ENCODE measurements at regions not wholly inside any gene's neighbourhood (a gene's known extent, or its start where the extent isn't known, plus 50 kb on each side); places are given as distances from the start of the nearest gene placed in this dataset.
A peak's percentile ranks its signal among the peaks of the same experiment; 100 is the strongest.

- H3K9me3 Mint-ChIP-seq (ENCODE audit: unreplicated experiment): no peaks in the 10 kb centered on the region
- Histone ChIP-seq H3K9ac (ENCODE audit: low read length) (peak overlapping the region; percentile 21), H3K36me3 (ENCODE audit: insufficient read depth, low read length) (no peaks in the 10 kb centered on the region), H3K27ac (ENCODE audit: low read depth, low read length) (peak overlapping the region; percentile 87), H3K27me3 (ENCODE audit: insufficient read depth, low read length) (no peaks in the 10 kb centered on the region), H3K4me2 (ENCODE audit: low read length) (peak overlapping the region; percentile 79), H4K20me1 (ENCODE audit: insufficient read depth, low read length) (no peaks in the 10 kb centered on the region), H3K4me1 (ENCODE audit: insufficient read depth, low read length) (peaks cover 33% of the 10 kb centered on the region), H2AFZ (ENCODE audit: low read depth, low read length) (peak overlapping the region; percentile 20), H3K4me3 (ENCODE audit: insufficient read depth, low read depth, low read length) (no peak overlapping the region), H3K79me2 (ENCODE audit: insufficient read depth, low read length) (no peaks in the 10 kb centered on the region), H3K9me3 (ENCODE audit: insufficient read depth, low read depth, low read length) (no peaks in the 10 kb centered on the region)
- H3K27ac Mint-ChIP-seq (ENCODE audit: unreplicated experiment): peak overlapping the region; percentile 63
- no peak for TF ChIP-seq CTCF (IDR thresholded peaks at IDR 0.05; ENCODE audit: insufficient read depth, low read depth, low read length)
- no peak for TF ChIP-seq EZH2 (IDR thresholded peaks at IDR 0.05; ENCODE audit: insufficient read depth, low read length)
- H3K27me3 Mint-ChIP-seq (ENCODE audit: low read depth, unreplicated experiment): no peaks in the 10 kb centered on the region
- no peak overlapping the region for H3K4me3 Mint-ChIP-seq (ENCODE audit: unreplicated experiment)
- no peak for DNase-seq (ENCODE audit: low read depth)
- no peaks in the 10 kb centered on the region for H3K36me3 Mint-ChIP-seq (ENCODE audit: low read depth, unreplicated experiment)
- no peak for FAIRE-seq
- H3K4me1 Mint-ChIP-seq (ENCODE audit: low read depth, unreplicated experiment): peaks cover 45% of the 10 kb centered on the region
These were observed 893.7 kb downstream of the TFAP2A start for GRCh38 chr6:9521152-9521530.

- H3K9me3 ChIP-seq (ENCODE audit: insufficient read depth, low read depth, low read length): no peaks in the 10 kb centered on the region
- H3K4me3 ChIP-seq (ENCODE audit: insufficient read depth, low read depth, low read length): peak overlapping the region; percentile 26
- peak; percentile 91 for DNase-seq (ENCODE audit: low read depth)
- TF ChIP-seq CTCF (IDR thresholded peaks at IDR 0.05; ENCODE audit: insufficient read depth, low read depth, low read length) (no peak), EZH2 (IDR thresholded peaks at IDR 0.05; ENCODE audit: insufficient read depth, low read length) (no peak)
- H3K79me2 ChIP-seq (ENCODE audit: insufficient read depth, low read length): no peaks in the 10 kb centered on the region
- H3K27ac Mint-ChIP-seq (ENCODE audit: unreplicated experiment): peak overlapping the region; percentile 63
- H3K36me3 Mint-ChIP-seq (ENCODE audit: low read depth, unreplicated experiment): no peaks in the 10 kb centered on the region
- no peaks in the 10 kb centered on the region for H3K27me3 Mint-ChIP-seq (ENCODE audit: low read depth, unreplicated experiment)
- no peak overlapping the region for H3K4me3 Mint-ChIP-seq (ENCODE audit: unreplicated experiment)
- no peaks in the 10 kb centered on the region for H4K20me1 ChIP-seq (ENCODE audit: insufficient read depth, low read length)
- H3K27ac ChIP-seq (ENCODE audit: low read depth, low read length): peak overlapping the region; percentile 87
- H3K36me3 ChIP-seq (ENCODE audit: insufficient read depth, low read length): no peaks in the 10 kb centered on the region
- peak overlapping the region; percentile 56 for H3K9ac ChIP-seq (ENCODE audit: low read length)
- no peaks in the 10 kb centered on the region for H3K27me3 ChIP-seq (ENCODE audit: insufficient read depth, low read length)
- peak overlapping the region; percentile 62 for H2AFZ ChIP-seq (ENCODE audit: low read depth, low read length)
- no peaks in the 10 kb centered on the region for H3K9me3 Mint-ChIP-seq (ENCODE audit: unreplicated experiment)
- FAIRE-seq: peak; percentile 100
- H3K4me2 ChIP-seq (ENCODE audit: low read length): peak overlapping the region; percentile 79
- peaks cover 38% of the 10 kb centered on the region for H3K4me1 ChIP-seq (ENCODE audit: insufficient read depth, low read length)
- H3K4me1 Mint-ChIP-seq (ENCODE audit: low read depth, unreplicated experiment): peaks cover 45% of the 10 kb centered on the region
These were observed 894.3 kb downstream of the TFAP2A start for GRCh38 chr6:9520417-9521151.

GRCh38 chr6:9518431-9518830, 896.4 kb downstream of the TFAP2A start:
- no peak overlapping the region for H2AFZ ChIP-seq (ENCODE audit: low read depth, low read length)
- no peak overlapping the region for H3K27ac Mint-ChIP-seq (ENCODE audit: unreplicated experiment)
- no peak for DNase-seq (ENCODE audit: low read depth)
- H3K4me2 ChIP-seq (ENCODE audit: low read length): no peak overlapping the region
- H4K20me1 ChIP-seq (ENCODE audit: insufficient read depth, low read length): no peaks in the 10 kb centered on the region
- H3K4me3 ChIP-seq (ENCODE audit: insufficient read depth, low read depth, low read length): no peak overlapping the region
- H3K4me1 ChIP-seq (ENCODE audit: insufficient read depth, low read length): peaks cover 38% of the 10 kb centered on the region
- no peaks in the 10 kb centered on the region for H3K9me3 Mint-ChIP-seq (ENCODE audit: unreplicated experiment)
- no peaks in the 10 kb centered on the region for H3K79me2 ChIP-seq (ENCODE audit: insufficient read depth, low read length)
- H3K27me3 ChIP-seq (ENCODE audit: insufficient read depth, low read length): no peaks in the 10 kb centered on the region
- H3K27me3 Mint-ChIP-seq (ENCODE audit: low read depth, unreplicated experiment): no peaks in the 10 kb centered on the region
- H3K4me3 Mint-ChIP-seq (ENCODE audit: unreplicated experiment): no peak overlapping the region
- no peak overlapping the region for H3K27ac ChIP-seq (ENCODE audit: low read depth, low read length)
- H3K9me3 ChIP-seq (ENCODE audit: insufficient read depth, low read depth, low read length): no peaks in the 10 kb centered on the region
- no peak for TF ChIP-seq EZH2 (IDR thresholded peaks at IDR 0.05; ENCODE audit: insufficient read depth, low read length)
- no peak for TF ChIP-seq CTCF (IDR thresholded peaks at IDR 0.05; ENCODE audit: insufficient read depth, low read depth, low read length)
- H3K4me1 Mint-ChIP-seq (ENCODE audit: low read depth, unreplicated experiment): peaks cover 41% of the 10 kb centered on the region
- H3K9ac ChIP-seq (ENCODE audit: low read length): no peak overlapping the region
- FAIRE-seq: no peak
- H3K36me3 ChIP-seq (ENCODE audit: insufficient read depth, low read length): no peaks in the 10 kb centered on the region
- no peaks in the 10 kb centered on the region for H3K36me3 Mint-ChIP-seq (ENCODE audit: low read depth, unreplicated experiment)
